GM21717 (cell line): ENCODE measurements at regions not wholly inside any gene's neighbourhood (a gene's known extent, or its start where the extent isn't known, plus 50 kb on each side); places are given as distances from the start of the nearest gene placed in this dataset.
"Not testable (repeated sequence)": the region's sequence is repeated elsewhere in the genome, so short reads cannot be mapped to it uniquely, and the experiment has no call there.

Experiments used
- ATAC-seq: cut with Tn5 transposase; IDR thresholded peaks from one replicate; pipeline ENCODE4 v1.9.1; 2021; ENCODE audit warnings: mild to moderate bottlenecking, moderate library complexity; ENCODE audit not compliant: unreplicated experiment

DNA sequence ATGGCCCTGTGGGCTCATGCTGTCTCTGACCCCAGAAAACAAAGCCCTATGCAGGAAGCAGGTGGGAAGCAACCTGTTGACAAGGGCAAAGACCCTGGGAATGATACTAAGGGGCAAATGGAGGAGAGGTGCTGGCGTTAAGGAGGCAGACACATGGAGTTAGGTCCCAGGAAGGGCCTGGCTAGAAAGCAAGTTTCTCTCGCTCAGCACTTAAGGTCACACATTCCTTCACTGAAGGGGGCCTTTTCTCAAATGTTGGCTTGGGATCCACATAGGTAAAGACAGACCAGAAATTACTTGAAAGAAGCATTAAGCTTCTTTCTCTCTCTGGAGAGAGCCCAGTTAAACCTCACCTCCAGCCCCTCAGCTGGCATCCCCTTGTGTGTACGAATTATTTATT is 155.7 kb downstream of the ADRA2C start:
- ATAC-seq = not testable (repeated sequence)

DNA sequence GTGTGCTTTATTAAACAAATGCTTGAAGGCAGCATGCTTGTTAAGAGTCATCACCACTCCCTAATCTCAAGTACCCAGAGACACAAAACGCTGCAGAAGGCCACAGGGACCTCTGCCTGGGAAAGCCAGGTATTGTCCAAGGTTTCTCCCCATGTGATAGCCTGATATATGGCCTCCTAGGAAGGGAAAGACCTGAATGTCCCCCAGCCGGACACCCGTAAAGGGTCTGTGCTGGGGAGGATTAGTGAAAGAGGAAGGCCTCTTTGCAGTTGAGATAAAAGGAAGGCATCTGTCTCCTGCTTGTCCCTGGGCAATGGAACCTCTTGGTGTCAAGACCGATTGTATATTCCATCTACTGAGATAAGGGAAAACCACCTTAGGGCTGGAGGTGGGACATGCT is 159.7 kb downstream of the ADRA2C start:
- not testable (repeated sequence) for ATAC-seq

- not testable (repeated sequence) for ATAC-seq
Measured at GRCh38 chr4:3926271-3926670, 160.1 kb downstream of the ADRA2C start.

DNA sequence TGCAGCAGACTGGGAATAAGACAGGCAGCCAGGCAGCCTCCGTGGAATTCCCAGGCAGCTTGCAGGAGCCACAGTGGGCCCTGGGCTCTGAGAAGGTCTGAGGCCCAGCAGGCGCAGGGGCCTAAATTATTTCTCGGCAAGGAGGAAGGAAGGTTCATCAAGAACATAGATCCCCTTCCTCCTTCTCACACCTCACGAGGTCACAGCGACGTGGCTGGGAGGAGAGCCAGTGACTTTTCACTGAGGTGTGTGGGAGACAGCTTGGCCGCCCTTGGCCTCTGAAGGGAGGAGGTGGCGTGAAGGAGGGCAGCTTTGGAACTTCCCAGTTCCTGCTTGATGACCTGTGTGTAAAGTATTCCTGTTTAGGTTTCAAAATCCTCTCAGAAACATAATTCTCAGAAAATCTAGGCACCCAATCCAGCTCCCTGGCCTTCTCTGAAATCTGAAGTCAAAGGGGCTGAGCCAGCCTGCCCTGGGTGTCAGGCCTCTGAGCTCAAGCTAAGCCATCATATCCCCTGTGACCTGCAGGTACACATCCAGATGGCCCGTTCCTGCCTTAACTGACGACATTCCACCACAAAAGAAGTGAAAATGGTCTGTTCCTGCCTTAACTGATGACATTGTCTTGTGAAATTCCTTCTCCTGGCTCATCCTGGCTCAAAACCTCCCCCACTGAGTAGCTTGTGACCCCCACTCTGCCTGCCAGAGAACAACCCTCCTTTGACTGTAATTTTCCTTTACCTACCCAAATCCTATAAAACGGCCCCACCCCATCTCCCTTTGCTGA is 161.0 kb downstream of the ADRA2C start:
- not testable (repeated sequence) for ATAC-seq

GRCh38 chr4:3929431-3929830 is 163.2 kb downstream of the ADRA2C start:
- ATAC-seq = not testable (repeated sequence)

DNA sequence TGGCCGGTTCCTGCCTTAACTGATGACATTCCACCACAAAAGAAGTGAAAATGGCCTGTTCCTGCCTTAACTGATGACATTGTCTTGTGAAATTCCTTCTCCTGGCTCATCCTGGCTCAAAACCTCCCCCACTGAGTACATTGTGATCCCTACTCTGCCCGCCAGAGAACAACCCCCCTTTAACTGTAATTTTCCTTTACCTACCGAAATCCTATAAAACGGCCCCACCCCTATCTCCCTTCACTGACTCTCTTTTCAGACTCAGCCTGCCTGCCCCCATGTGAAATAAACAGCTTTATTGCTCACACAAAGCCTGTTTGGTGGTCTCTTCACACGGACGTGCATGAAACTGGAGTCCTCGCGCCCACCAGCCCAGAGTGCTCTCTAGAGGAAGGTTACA is 166.5 kb downstream of the ADRA2C start:
- ATAC-seq = not testable (repeated sequence)

- ATAC-seq = not testable (repeated sequence)
Measured at GRCh38 chr4:3935406-3935805, 169.2 kb downstream of the ADRA2C start.

GRCh38 chr4:3936184-3936583 is 170.0 kb downstream of the ADRA2C start:
- no peak for ATAC-seq

DNA sequence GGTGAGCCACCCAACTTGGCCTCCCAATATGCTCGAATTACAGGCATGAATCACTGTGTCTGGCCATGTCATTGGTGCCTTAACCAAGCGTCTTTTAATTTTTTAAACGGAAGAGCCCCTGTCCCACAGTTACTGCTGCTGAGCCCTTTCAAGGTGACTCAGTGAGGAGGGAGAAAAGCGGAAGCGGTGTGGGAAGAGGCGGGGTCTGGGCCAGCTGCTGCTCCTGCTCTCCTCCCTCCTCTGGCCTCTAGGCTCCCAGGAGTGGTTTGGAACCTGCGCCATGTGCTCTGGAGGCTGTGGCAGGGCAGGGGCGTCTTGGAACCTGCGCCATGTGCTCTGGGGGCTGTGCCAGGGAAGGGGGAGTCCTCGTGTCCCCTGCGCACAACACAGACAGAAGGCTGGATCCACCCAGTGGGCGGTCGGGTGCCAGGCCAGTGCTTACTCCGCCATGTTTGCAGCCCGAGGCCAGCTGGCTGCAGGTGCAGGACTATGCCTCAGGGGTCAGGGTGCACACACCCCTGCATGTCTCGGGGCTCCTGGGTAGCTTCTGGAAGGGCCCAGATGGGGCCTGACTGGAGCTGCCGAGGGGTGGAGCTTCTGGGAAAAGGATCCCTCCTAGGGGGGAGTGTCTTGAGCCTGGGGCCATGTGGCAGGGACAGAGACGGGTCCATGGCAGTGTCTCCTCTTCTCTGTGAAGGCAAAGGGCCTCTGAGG is 171.8 kb downstream of the ADRA2C start:
- not testable (repeated sequence) for ATAC-seq

- ATAC-seq = not testable (repeated sequence)
Measured at GRCh38 chr4:3938676-3939075, 172.5 kb downstream of the ADRA2C start.

DNA sequence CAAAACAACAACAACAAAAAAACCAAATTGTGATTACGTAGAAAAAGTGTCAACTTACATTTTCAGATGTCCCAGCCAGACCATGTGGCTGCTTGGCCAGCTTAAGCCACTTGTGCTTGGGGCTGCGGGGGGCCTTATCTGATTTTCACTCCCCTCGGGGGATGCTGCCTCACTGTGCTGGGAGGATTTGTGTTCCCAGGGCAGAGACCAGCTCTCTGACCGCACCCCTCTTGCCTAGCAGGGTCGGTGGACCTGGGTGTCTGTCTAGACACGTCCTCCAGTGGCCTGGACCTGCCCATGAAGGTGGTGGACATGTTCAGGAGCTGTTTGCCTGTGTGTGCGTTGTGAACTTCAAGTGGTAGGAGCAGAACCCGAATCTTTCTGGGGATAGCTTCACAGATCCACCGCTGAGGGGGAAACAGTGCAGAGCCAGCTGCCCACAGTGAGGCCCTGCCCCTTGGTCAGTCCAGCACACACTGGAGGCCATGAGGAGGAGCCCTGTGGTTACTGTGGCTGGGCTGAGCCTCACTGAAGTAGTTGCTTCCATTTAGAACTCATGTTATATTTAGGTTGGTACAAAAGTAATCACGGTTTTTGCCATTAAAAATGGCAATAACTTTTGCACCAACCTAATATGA is 173.9 kb downstream of the ADRA2C start:
- not testable (repeated sequence) for ATAC-seq

GRCh38 chr4:3941735-3942522 is 175.7 kb downstream of the ADRA2C start:
- not testable (repeated sequence) for ATAC-seq

DNA sequence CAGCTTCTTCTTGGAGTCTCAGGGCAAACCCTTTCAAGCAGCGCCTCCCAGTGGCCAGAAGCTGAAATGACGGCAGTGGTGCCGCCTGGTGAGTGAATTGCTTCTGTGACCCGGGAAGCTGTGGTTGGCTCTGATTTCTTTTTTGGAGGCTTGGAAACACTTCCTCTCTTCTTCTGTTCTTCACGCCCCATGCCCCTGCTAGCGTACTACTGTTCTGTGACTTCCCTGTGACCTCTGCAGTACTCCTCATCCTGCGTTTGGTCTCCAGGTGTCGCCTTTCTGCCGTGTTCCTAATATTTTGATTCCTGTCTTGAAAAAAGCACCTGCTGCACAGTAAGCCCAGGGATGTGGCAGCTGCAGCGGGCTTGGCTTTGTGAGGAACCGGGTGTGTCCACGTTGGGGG is 176.4 kb downstream of the ADRA2C start:
- not testable (repeated sequence) for ATAC-seq

DNA sequence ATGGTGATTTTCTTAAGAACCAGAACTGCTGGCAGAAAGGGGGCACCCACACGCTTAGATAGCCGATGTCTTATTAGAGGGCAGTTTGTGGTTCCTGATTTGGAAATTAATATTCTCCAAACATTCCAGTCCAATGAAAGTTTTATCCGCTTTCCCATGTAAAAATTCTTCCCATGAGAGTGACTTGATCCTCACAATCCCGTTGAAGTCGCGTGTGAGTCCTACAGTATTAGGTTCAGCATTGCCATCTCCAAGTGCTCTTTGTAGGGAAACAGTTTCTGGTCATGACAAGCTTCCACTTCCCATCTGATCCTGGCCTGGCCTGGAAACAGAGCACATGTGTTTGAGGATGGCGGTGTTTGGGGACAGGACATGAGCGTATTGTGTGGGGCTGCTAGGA is 176.9 kb downstream of the ADRA2C start:
- not testable (repeated sequence) for ATAC-seq

DNA sequence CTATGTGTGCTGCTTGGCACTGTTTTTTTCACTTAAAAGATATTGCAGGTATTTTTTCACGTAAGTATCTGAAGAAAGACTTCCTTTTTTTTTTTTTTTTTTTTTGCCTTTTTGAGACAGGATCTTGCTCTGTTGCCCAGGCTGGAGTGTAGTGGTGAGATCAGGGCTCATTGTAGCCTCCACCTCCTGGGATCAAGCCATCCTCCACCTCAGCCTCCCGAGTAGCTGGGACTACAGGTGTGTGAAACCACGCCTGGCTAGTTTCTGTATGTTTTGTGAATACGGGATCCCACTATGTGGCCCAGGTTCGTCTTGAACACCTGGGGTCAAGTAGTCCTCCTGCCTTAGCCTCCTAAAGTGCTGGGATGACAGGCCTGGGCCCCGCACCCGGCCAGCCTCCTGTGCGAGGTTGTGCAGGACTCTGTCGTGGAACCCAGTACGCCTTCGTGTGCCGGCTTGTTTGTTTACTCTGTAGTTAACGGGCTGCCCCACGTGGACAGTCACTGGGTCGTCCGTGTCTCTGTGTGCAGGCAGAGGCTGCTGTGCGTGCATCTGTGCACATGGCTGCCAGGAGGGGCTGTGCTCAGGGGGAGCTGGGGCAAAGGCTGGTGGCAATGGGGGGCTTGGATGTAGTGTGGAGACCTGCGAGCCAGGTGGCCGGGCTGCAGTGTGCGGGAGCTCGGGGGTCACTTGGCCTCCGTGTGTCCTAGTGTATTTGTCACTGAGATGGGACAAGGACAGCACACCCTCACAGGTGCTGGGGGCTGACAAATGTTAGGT is 179.5 kb downstream of the ADRA2C start:
- no peak for ATAC-seq

- ATAC-seq = not testable (repeated sequence)
Measured at GRCh38 chr4:3946553-3946952, 180.4 kb downstream of the ADRA2C start.

- not testable (repeated sequence) for ATAC-seq
Measured at GRCh38 chr4:3947761-3948160, 181.6 kb downstream of the ADRA2C start.

DNA sequence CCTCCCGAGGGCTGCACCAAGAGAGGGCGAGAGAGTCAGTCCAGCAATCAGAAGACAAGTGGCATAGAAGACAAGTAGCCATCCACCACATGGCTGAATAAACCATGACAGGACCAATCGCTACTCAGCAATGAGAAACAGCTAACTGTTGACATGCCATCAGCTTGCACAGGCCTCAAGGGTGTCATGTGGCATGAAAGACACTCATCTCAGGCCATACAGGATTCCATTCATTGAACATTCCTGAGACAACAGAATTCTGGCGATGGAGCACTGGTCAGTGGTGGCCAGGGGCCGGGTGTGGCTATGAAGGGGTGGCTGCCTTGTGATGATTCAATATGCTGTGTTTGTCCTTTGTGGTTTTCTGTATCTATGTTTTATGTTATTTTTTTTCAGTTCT is 182.0 kb downstream of the ADRA2C start:
- not testable (repeated sequence) for ATAC-seq

DNA sequence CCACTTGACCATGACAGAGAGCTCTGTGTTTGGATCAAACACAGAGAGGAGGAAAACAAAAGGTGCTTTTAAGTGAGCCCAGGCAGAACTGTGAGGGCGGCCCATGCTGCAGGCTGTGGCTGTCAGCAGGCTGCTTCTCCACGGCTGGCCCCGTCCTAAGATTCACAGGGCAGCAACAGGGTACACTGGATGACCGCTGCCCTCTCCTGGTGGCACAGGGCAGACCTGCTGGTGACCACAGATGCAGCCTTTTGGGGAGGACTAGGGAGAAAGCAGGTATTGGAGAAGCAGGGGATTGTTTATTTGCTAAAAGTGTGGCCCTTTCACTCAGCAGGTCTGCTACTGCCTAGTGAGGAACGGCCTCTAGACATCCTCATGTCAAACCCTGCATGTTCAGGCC is 183.7 kb downstream of the ADRA2C start:
- ATAC-seq = not testable (repeated sequence)
